HepG2 (cell line): ENCODE measurements at regions not wholly inside any gene's neighbourhood (a gene's known extent, or its start where the extent isn't known, plus 50 kb on each side); places are given as distances from the start of the nearest gene placed in this dataset.

Experiments used
- ATAC-seq: fragments of 200-7000 bp; cut with Tn5 transposase; 3 replicates; pipeline ENCODE4 v1.9.1; 2020; ENCODE audit warnings: mild to moderate bottlenecking, moderate library complexity
- BruUV-seq: library from RNA; stranded (reverse); fragments of 400-500 nt; replicated peaks from 2 replicates; lab custom pipeline; 2021; lab: Mats Ljungman, UMichigan
- CTCF ChIA-PET: fragments of 300-600 bp; formaldehyde crosslinking; extraction: SDS; loops from one replicate; lab custom pipeline; 2021; ENCODE audit warnings: low total read pairs, inconsistent platforms, low intra/inter-chr PET ratio; lab: Yijun Ruan, JAX
- POLR2A ChIA-PET: fragments of 350-600 bp; sonication (Branson Sonifier 250); formaldehyde crosslinking; loops from one replicate; lab custom pipeline; 2020; ENCODE audit warnings: antibody characterized with exemption, inconsistent platforms; lab: Yijun Ruan, JAX
- DNase-seq: peaks from one replicate; pipeline ENCODE4 v3.0.0-alpha.2; 2015; ENCODE audit warnings: low spot score
- FAIRE-seq: peaks from 3 replicates; lab custom pipeline; 2011; peaks lifted over from hg19 to GRCh38; lab: Jason Lieb, UNC
- H2AFZ ChIP-seq: one replicate; pipeline ENCODE4 v1.6.1; 2011; ENCODE audit warnings: low read length, inconsistent platforms
- H3K27ac ChIP-seq: fragments of 300-600 bp; 3 replicates; pipeline ENCODE4 v1.8.0; 2011; ENCODE audit warnings: mixed run types, mild to moderate bottlenecking, mixed read lengths, low read length, inconsistent platforms; ENCODE audit not compliant: insufficient read depth; ENCODE audit errors: extremely low read length
- H3K27me3 ChIP-seq, 2 experiments: fragments of 200-600 bp in 1 of 2; 2 replicates in 1 of 2; 3 replicates in 1 of 2; pipeline versions ENCODE4 v1.6.0 to v1.8.0; 2011; ENCODE audit warnings: low read length in 2 of 2, mild to moderate bottlenecking in 2 of 2, moderate library complexity in 2 of 2, inconsistent platforms in 1 of 2; ENCODE audit not compliant: insufficient read depth in 2 of 2, control insufficient read depth in 1 of 2
- H3K36me3 ChIP-seq, 2 experiments: fragments of 200-600 bp in 1 of 2; replicated peaks in 1 of 2; 2 replicates in 1 of 2; 3 replicates in 1 of 2; pipeline versions ENCODE4 v1.5.1 to v1.8.0; 2011; ENCODE audit warnings: low read length in 2 of 2, inconsistent platforms in 1 of 2; ENCODE audit not compliant: insufficient read depth in 2 of 2, control insufficient read depth in 1 of 2
- H3K4me1 ChIP-seq: 2 replicates; pipeline ENCODE4 v1.5.1; 2012; ENCODE audit warnings: low read length, inconsistent platforms; ENCODE audit not compliant: insufficient read depth
- H3K4me2 ChIP-seq: 2 replicates; pipeline ENCODE4 v1.6.0; 2011; ENCODE audit warnings: low read depth, low read length, inconsistent platforms
- H3K4me3 ChIP-seq, 3 experiments: fragments of 200-600 bp in 1 of 3; sonication (generic), shearing (Covaris generic) in 1 of 3; replicated peaks in 1 of 3; 2 replicates each; pipeline ENCODE4 v1.5.1; 2011 to 2016; ENCODE audit warnings: low read length in 3 of 3, inconsistent platforms in 2 of 3, low read depth in 2 of 3, mild to moderate bottlenecking in 2 of 3, control low read depth in 1 of 3, mixed read lengths in 1 of 3; ENCODE audit not compliant: insufficient read depth in 1 of 3
- H3K79me2 ChIP-seq: one replicate; pipeline ENCODE4 v1.6.1; 2011; ENCODE audit warnings: low read length, inconsistent platforms; ENCODE audit not compliant: insufficient read depth
- H3K9ac ChIP-seq: 2 replicates; pipeline ENCODE4 v1.6.0; 2011; ENCODE audit warnings: mild to moderate bottlenecking, low read depth, low read length, inconsistent platforms; ENCODE audit not compliant: insufficient read depth
- H3K9me3 ChIP-seq: 2 replicates; pipeline ENCODE4 v1.5.1; 2012; ENCODE audit warnings: mild to moderate bottlenecking, low read length
- H4K20me1 ChIP-seq: 2 replicates; pipeline ENCODE4 v1.6.0; 2011; ENCODE audit warnings: inconsistent platforms, mild to moderate bottlenecking, low read length, moderate library complexity; ENCODE audit not compliant: insufficient read depth
- ATF7 ChIP-seq, 2 experiments: fragments of 450-650 bp in 1 of 2; sonication (generic) in 1 of 2; formaldehyde crosslinking in 1 of 2; IDR thresholded peaks; 2 replicates each; pipeline versions ENCODE4 v1.4.0 to v1.6.1; 2016 to 2020; ENCODE audit warnings: antibody characterized with exemption in 1 of 2, mild to moderate bottlenecking in 1 of 2, missing genetic modification reagents in 1 of 2
- CEBPB ChIP-seq: IDR thresholded peaks from 2 replicates; pipeline ENCODE4 v1.6.1; 2011; ENCODE audit warnings: low read depth, low read length, improper control_type of control experiment, borderline replicate concordance
- CEBPG ChIP-seq: IDR thresholded peaks from 2 replicates; pipeline ENCODE4 v1.6.1; 2016
- FOXK2 ChIP-seq: fragments of 450-650 bp; IDR thresholded peaks from 2 replicates; pipeline ENCODE4 v1.6.1; 2016
- NR2F6 ChIP-seq, 2 experiments: IDR thresholded peaks; 2 replicates each; pipeline ENCODE4 v1.6.1; 2016; ENCODE audit warnings: antibody characterized with exemption in 1 of 2, mild to moderate bottlenecking in 1 of 2
- RAD21 ChIP-seq: fragments of 450-650 bp; formaldehyde crosslinking; IDR thresholded peaks from 2 replicates; pipeline ENCODE4 v1.5.0; 2020; ENCODE audit warnings: mild to moderate bottlenecking
- RNF219 ChIP-seq: sonication (generic); formaldehyde crosslinking; IDR thresholded peaks from 2 replicates; pipeline ENCODE4 v1.5.0; 2020; ENCODE audit warnings: mild to moderate bottlenecking, missing genetic modification reagents
- SKI ChIP-seq: fragments of 450-650 bp; IDR thresholded peaks from one replicate; pipeline ENCODE4 v1.6.1; 2018; ENCODE audit warnings: mild to moderate bottlenecking; ENCODE audit not compliant: partially characterized antibody
- SP2 ChIP-seq: sonication (generic); formaldehyde crosslinking; IDR thresholded peaks from 2 replicates; pipeline ENCODE4 v1.5.1; 2020; ENCODE audit warnings: mild to moderate bottlenecking, missing genetic modification reagents
- STAG1 ChIP-seq: sonication (generic); formaldehyde crosslinking; IDR thresholded peaks from 2 replicates; pipeline ENCODE4 v1.4.0; 2020; ENCODE audit warnings: missing genetic modification reagents
- ZBTB3 ChIP-seq: sonication (generic); formaldehyde crosslinking; IDR thresholded peaks from 2 replicates; pipeline ENCODE4 v1.4.0; 2020; ENCODE audit warnings: low read depth, mild to moderate bottlenecking, moderate library complexity, missing genetic modification reagents, borderline replicate concordance
- ZBTB7A ChIP-seq: sonication (generic); formaldehyde crosslinking; IDR thresholded peaks from 2 replicates; pipeline ENCODE4 v1.8.0; 2022; ENCODE audit warnings: mild to moderate bottlenecking, missing genetic modification reagents
- WGBS: methylation state at CpG from one replicate; pipeline ENCODE4 v1.1.6; 2017; ENCODE audit warnings: low lambda C conversion rate; 5-methylcytosine and 5-hydroxymethylcytosine counted together
- in situ Hi-C: cut with HindIII; loops from 2 replicates; pipeline ENCODE4 v1.10.0; 2017; ENCODE audit warnings: low pct_unique_long_range_greater_than_20kb; ENCODE audit not compliant: extremely low pct_ligation_motif_present
- intact Hi-C: fragments of 100-400 bp; cut with micrococcal nuclease; formaldehyde crosslinking; loops from one replicate; pipeline ENCODE4 v1.10.0; 2022; ENCODE audit not compliant: unreplicated experiment

- under 1% methylated on average over 6 of the region's 6 CpGs for WGBS
- H3K9ac ChIP-seq: no peak overlapping the region
- no peaks in the 10 kb centered on the region for H3K79me2 ChIP-seq
- H3K4me1 ChIP-seq: no peaks in the 10 kb centered on the region
- no peak for TF ChIP-seq RNF219 (CRISPR knock-in tag)
- TF ChIP-seq STAG1: peak; percentile 28; the same call in 1 of the 2 replicates
- H3K4me3 ChIP-seq: no peak overlapping the region
- no peak for FAIRE-seq
- POLR2A ChIA-PET: no interaction called here
- H3K9me3 ChIP-seq: peaks cover 62% of the 10 kb centered on the region
- H3K36me3 ChIP-seq: no peaks in the 10 kb centered on the region
- CTCF ChIA-PET: no interaction called here
- H2AFZ ChIP-seq: no peak overlapping the region
- no peaks in the 10 kb centered on the region for H4K20me1 ChIP-seq
- DNase-seq: no peak
- no peak for ATAC-seq
- no peak overlapping the region for H3K27ac ChIP-seq
- in situ Hi-C loops (no loop called here), intact Hi-C loops (loop anchor here (10.0 kb wide), 1 partner anchor 659 kb away; no protein-coding TSS in a partner anchor)
- no peaks in the 10 kb centered on the region for H3K27me3 ChIP-seq
- H3K4me2 ChIP-seq: no peak overlapping the region
- no TSS peak for BruUV-seq
Measured at GRCh38 chr21:24514081-24514733, 1093.1 kb downstream of the MRPL39 start.

GRCh38 chr21:24509131-24509530 lies 1098.2 kb downstream of the MRPL39 start:
- WGBS: 5% methylated on average over 1 of the region's 1 CpG
- BruUV-seq: no TSS peak
- TF ChIP-seq RAD21 (CRISPR knock-in tag): no peak
- TF ChIP-seq SP2: no peak
- TF ChIP-seq CEBPB: no peak
- TF ChIP-seq ZBTB3 (CRISPR knock-in tag): no peak
- TF ChIP-seq FOXK2: no peak
- TF ChIP-seq SKI: no peak
- no peak for TF ChIP-seq ATF7 (IDR thresholded peaks at IDR 0.05)
- no peak for TF ChIP-seq ATF7 (CRISPR knock-in tag; IDR thresholded peaks at IDR 0.05)
- no peak for TF ChIP-seq CEBPG (CRISPR knock-in tag)
- TF ChIP-seq ZBTB7A (CRISPR knock-in tag): no peak
- no peak for TF ChIP-seq NR2F6 (IDR thresholded peaks at IDR 0.05)
- no peak for TF ChIP-seq NR2F6 (CRISPR knock-in tag; IDR thresholded peaks at IDR 0.05)

More at GRCh38 chr21:24509131-24509530, 1098.2 kb downstream of the MRPL39 start:
- no peak overlapping the region for H3K9ac ChIP-seq
- no peaks in the 10 kb centered on the region for H3K27me3 ChIP-seq
- POLR2A ChIA-PET: no interaction called here
- intact Hi-C loops: no loop called here
- no peak overlapping the region for H2AFZ ChIP-seq
- H4K20me1 ChIP-seq: no peaks in the 10 kb centered on the region
- no peaks in the 10 kb centered on the region for H3K4me1 ChIP-seq
- no peak overlapping the region for H3K4me3 ChIP-seq
- H3K36me3 ChIP-seq: no peaks in the 10 kb centered on the region
- DNase-seq: no peak
- H3K9me3 ChIP-seq: peaks cover 75% of the 10 kb centered on the region
- no peak overlapping the region for H3K27ac ChIP-seq
- no peak for ATAC-seq
- no peaks in the 10 kb centered on the region for H3K79me2 ChIP-seq
- CTCF ChIA-PET: no interaction called here
- no peak overlapping the region for H3K4me2 ChIP-seq
- in situ Hi-C loops: no loop called here
- no peak for FAIRE-seq
